Colonic mucosa (tissue), 4 donors: ENCODE measurements at regions not wholly inside any gene's neighbourhood (a gene's known extent, or its start where the extent isn't known, plus 50 kb on each side); places are given as distances from the start of the nearest gene placed in this dataset.

Experiments used
- DNase-seq: peaks from one replicate; pipeline ENCODE4 v3.0.0-alpha.2; 2020
- H3K27ac ChIP-seq: fragments of 200-600 bp; one replicate; pipeline ENCODE4 v1.8.0; 2021
- H3K27me3 ChIP-seq: fragments of 200-600 bp; one replicate; pipeline ENCODE4 v1.8.0; 2021
- H3K36me3 ChIP-seq: fragments of 200-600 bp; one replicate; pipeline ENCODE4 v1.8.0; 2021
- H3K4me1 ChIP-seq: fragments of 200-600 bp; one replicate; pipeline ENCODE4 v1.8.0; 2021; ENCODE audit warnings: mild to moderate bottlenecking
- H3K4me3 ChIP-seq: fragments of 200-600 bp; one replicate; pipeline ENCODE4 v1.8.0; 2021
- H3K9ac ChIP-seq, 2 donors: one replicate each; pipeline ENCODE4 v1.7.0; 2013; ENCODE audit warnings: control low read depth in 2 of 2, low read depth in 2 of 2, low read length in 2 of 2
- H3K9me3 ChIP-seq: fragments of 200-600 bp; one replicate; pipeline ENCODE4 v1.8.0; 2021
- CTCF ChIP-seq: fragments of 200-600 bp; IDR thresholded peaks from one replicate; pipeline ENCODE4 v1.8.0; 2022; ENCODE audit warnings: antibody characterized with exemption, mild to moderate bottlenecking
- intact Hi-C: fragments of 100-400 bp; cut with DNase I; formaldehyde crosslinking; loops from one replicate; pipeline ENCODE4 v1.14.1; 2022
- donor health status: healthy.
- donor health status: DM: no; HTN: no; CAD: no.
- donor health status: DM: no; HTN: no; CAD: no.

GRCh38 chr3:6264036-6264435 lies 596.9 kb upstream of the GRM7 start:
- intact Hi-C loops, result no loop called here
- Histone ChIP-seq H3K9me3 (no peaks in the 10 kb centered on the region), H3K36me3 (no peaks in the 10 kb centered on the region), H3K9ac (no peak overlapping the region), H3K4me3 (no peak overlapping the region), H3K27me3 (no peaks in the 10 kb centered on the region), H3K27ac (no peak overlapping the region), H3K4me1 (no peaks in the 10 kb centered on the region)
- no peak for TF ChIP-seq CTCF
- no peak for DNase-seq

GRCh38 chr3:6264906-6265305 lies 596.0 kb upstream of the GRM7 start:
- no peak overlapping the region for H3K4me3 ChIP-seq
- DNase-seq, result no peak
- H3K4me1 ChIP-seq, result no peaks in the 10 kb centered on the region
- no peaks in the 10 kb centered on the region for H3K36me3 ChIP-seq
- H3K9ac ChIP-seq, result no peak overlapping the region
- intact Hi-C loops, result no loop called here
- TF ChIP-seq CTCF, result no peak
- no peak overlapping the region for H3K27ac ChIP-seq
- H3K27me3 ChIP-seq, result no peaks in the 10 kb centered on the region
- no peaks in the 10 kb centered on the region for H3K9me3 ChIP-seq

GRCh38 chr3:6266135-6266534 lies 594.8 kb upstream of the GRM7 start:
- no peak for TF ChIP-seq CTCF
- no peak overlapping the region for H3K27ac ChIP-seq
- H3K9me3 ChIP-seq, result no peaks in the 10 kb centered on the region
- intact Hi-C loops, result no loop called here
- H3K4me3 ChIP-seq, result no peak overlapping the region
- H3K4me1 ChIP-seq, result no peaks in the 10 kb centered on the region
- H3K9ac ChIP-seq, result no peak overlapping the region
- no peak for DNase-seq
- no peaks in the 10 kb centered on the region for H3K27me3 ChIP-seq
- H3K36me3 ChIP-seq, result no peaks in the 10 kb centered on the region

GRCh38 chr3:6273878-6274277 lies 587.0 kb upstream of the GRM7 start:
- Histone ChIP-seq H3K4me3 (no peak overlapping the region), H3K27me3 (no peaks in the 10 kb centered on the region), H3K9me3 (no peaks in the 10 kb centered on the region), H3K36me3 (no peaks in the 10 kb centered on the region), H3K9ac (no peak overlapping the region), H3K4me1 (no peaks in the 10 kb centered on the region), H3K27ac (no peak overlapping the region)
- no peak for TF ChIP-seq CTCF
- intact Hi-C loops, result no loop called here
- no peak for DNase-seq

- Histone ChIP-seq H3K36me3 (no peaks in the 10 kb centered on the region), H3K9me3 (no peaks in the 10 kb centered on the region), H3K4me3 (no peak overlapping the region), H3K27ac (no peak overlapping the region), H3K4me1 (no peaks in the 10 kb centered on the region), H3K27me3 (no peaks in the 10 kb centered on the region), H3K9ac (no peak overlapping the region)
- TF ChIP-seq CTCF, result no peak
- DNase-seq, result no peak
- intact Hi-C loops, result no loop called here
Measured at GRCh38 chr3:6281662-6282061, 579.3 kb upstream of the GRM7 start.

GRCh38 chr3:6282918-6283317 lies 578.0 kb upstream of the GRM7 start:
- H3K9ac ChIP-seq, result no peak overlapping the region
- H3K36me3 ChIP-seq, result no peaks in the 10 kb centered on the region
- H3K9me3 ChIP-seq, result no peaks in the 10 kb centered on the region
- no peaks in the 10 kb centered on the region for H3K27me3 ChIP-seq
- no peak for TF ChIP-seq CTCF
- intact Hi-C loops, result no loop called here
- DNase-seq, result no peak
- no peak overlapping the region for H3K27ac ChIP-seq
- H3K4me1 ChIP-seq, result no peaks in the 10 kb centered on the region
- H3K4me3 ChIP-seq, result no peak overlapping the region
